Muscle layer of colon (tissue), 2 donors: ENCODE measurements at regions not wholly inside any gene's neighbourhood (a gene's known extent, or its start where the extent isn't known, plus 50 kb on each side); places are given as distances from the start of the nearest gene placed in this dataset.

Experiments
- H3K27ac ChIP-seq: one replicate; pipeline ENCODE4 v1.7.0; 2013; ENCODE audit warnings: low read depth, mild to moderate bottlenecking, low read length, moderate library complexity
- H3K27me3 ChIP-seq, 2 donors: one replicate each; pipeline ENCODE4 v1.7.0; 2013; ENCODE audit warnings: low read length in 2 of 2, mild to moderate bottlenecking in 2 of 2; ENCODE audit not compliant: insufficient read depth in 2 of 2, control insufficient read depth in 1 of 2
- H3K36me3 ChIP-seq: one replicate; pipeline ENCODE4 v1.7.0; 2013; ENCODE audit warnings: mild to moderate bottlenecking, low read length; ENCODE audit not compliant: insufficient read depth
- H3K4me1 ChIP-seq: one replicate; pipeline ENCODE4 v1.7.0; 2013; ENCODE audit warnings: mild to moderate bottlenecking, low read length; ENCODE audit not compliant: insufficient read depth
- H3K4me3 ChIP-seq, 2 donors: one replicate each; pipeline ENCODE4 v1.7.0; 2013; ENCODE audit warnings: low read length in 2 of 2, low read depth in 1 of 2, mild to moderate bottlenecking in 1 of 2, moderate library complexity in 1 of 2
- H3K9ac ChIP-seq: one replicate; pipeline ENCODE4 v1.7.0; 2013; ENCODE audit warnings: low read length
- H3K9me3 ChIP-seq: one replicate; pipeline ENCODE4 v1.7.0; 2013; ENCODE audit warnings: mild to moderate bottlenecking, low read length
- donor health status: abdominal sarcoma.
- donor health status: Adenocarcinoma of cecum.

DNA sequence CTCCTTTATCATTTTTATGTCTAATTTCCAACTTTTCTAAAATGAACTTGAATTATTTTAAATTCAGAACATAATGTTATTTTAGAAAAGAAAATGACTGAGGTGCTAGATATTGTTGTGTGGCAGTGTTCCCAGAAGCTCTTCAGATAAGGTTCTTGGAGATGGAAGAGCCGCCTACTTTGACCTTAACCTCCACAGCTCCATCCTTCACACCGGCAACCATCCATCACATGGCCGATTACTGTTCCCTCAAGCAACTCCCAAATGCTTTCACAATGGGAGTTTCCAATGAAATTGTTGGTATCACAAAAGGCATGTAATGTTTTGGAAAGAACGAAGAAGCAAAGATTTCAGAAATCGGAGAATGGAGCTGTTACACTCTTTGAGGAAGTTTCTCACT lies 193.9 kb upstream of the SALL3 start:
- no peaks in the 10 kb centered on the region for H3K4me1 ChIP-seq
- no peaks in the 10 kb centered on the region for H3K27me3 ChIP-seq
- H3K9me3 ChIP-seq: no peaks in the 10 kb centered on the region
- no peak overlapping the region for H3K9ac ChIP-seq
- H3K4me3 ChIP-seq: no peak overlapping the region
- no peak overlapping the region for H3K27ac ChIP-seq
- no peaks in the 10 kb centered on the region for H3K36me3 ChIP-seq

DNA sequence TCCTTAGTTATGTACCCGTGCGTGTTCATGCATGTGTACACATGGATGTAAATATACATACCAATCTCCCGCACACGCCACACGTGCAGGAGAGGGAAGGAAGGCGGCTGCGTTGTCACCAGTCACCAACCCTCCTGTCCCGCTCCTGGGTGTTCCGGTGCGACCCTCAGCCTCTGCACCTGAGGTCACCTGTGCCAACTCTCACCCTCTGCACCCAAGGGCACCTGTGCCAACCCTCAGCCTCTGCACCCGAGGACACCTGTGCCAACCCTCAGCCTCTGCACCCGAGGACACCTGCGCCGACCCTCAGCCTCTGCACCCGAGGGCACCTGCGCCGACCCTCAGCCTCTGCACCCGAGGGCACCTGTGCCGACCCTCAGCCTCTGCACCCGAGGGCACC lies 192.8 kb upstream of the SALL3 start:
- no peak overlapping the region for H3K27ac ChIP-seq
- H3K4me3 ChIP-seq: no peak overlapping the region
- no peaks in the 10 kb centered on the region for H3K4me1 ChIP-seq
- H3K9ac ChIP-seq: no peak overlapping the region
- no peaks in the 10 kb centered on the region for H3K9me3 ChIP-seq
- H3K27me3 ChIP-seq: no peaks in the 10 kb centered on the region
- no peaks in the 10 kb centered on the region for H3K36me3 ChIP-seq

DNA sequence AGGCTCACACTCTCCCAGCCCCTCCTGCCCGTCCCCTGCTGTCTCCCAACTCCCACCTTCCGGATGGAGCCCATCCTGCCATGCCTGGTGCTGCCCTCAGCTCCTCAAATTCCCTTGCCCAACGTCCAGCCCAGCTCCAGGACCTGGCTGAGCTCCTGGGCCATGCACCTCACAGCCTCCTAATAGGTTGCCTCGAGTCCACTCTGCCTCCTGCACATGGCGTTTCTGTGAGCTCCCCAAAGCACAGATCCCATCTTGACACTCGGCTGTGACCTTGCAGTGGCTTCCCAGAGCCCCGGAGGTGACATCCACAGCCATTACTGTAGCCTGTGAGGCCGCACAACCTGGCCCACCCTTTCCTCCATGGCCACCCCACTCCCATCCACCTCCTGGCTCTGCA lies 191.9 kb upstream of the SALL3 start:
- H3K27me3 ChIP-seq: no peaks in the 10 kb centered on the region
- H3K9me3 ChIP-seq: no peaks in the 10 kb centered on the region
- H3K4me3 ChIP-seq: no peak overlapping the region
- no peaks in the 10 kb centered on the region for H3K36me3 ChIP-seq
- no peak overlapping the region for H3K9ac ChIP-seq
- H3K27ac ChIP-seq: no peak overlapping the region
- H3K4me1 ChIP-seq: no peaks in the 10 kb centered on the region

DNA sequence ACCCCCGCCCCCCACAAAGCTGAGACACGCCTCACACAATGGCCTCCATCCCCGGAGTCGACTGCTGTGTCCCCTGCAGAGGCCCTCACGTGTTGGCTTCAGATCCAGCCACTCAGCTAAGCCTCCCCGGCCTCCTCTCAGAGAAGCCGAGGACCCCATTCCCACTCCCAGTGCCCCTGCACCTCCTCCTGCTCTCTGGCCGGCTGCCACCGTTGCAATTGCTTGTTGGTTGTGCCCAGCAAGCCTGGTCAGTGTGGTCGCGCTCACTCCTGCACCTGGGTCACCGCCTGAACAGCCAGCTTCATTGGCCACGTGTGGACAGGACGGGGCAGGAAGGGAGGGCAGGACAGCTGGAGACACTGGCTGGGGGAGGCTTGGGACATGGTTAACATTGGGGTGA lies 191.5 kb upstream of the SALL3 start:
- Histone ChIP-seq H3K4me1 (no peaks in the 10 kb centered on the region), H3K27me3 (no peaks in the 10 kb centered on the region), H3K4me3 (no peak overlapping the region), H3K27ac (no peak overlapping the region), H3K9ac (no peak overlapping the region), H3K36me3 (no peaks in the 10 kb centered on the region), H3K9me3 (no peaks in the 10 kb centered on the region)

DNA sequence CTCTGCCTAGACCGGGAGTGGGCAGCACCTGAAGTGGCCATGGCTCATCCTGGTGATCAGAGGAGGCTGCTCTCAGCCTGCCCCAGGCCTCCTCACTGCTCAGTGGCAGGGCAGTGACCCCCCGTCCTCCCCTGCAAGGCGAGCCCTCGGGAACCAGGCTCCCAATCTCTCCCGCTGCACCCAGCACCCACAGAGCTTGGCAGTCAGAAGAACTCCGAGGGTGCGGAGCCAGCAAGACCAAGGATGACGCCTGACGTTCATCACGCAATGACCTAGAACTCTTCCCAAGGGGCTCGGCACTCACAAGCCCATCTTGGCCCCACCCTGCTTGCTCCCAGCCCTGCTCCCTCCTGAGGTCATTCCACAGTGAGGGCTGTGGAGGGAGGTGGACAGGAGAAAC lies 189.8 kb upstream of the SALL3 start:
- H3K9ac ChIP-seq: no peak overlapping the region
- no peaks in the 10 kb centered on the region for H3K9me3 ChIP-seq
- H3K4me1 ChIP-seq: no peaks in the 10 kb centered on the region
- H3K36me3 ChIP-seq: no peaks in the 10 kb centered on the region
- H3K27ac ChIP-seq: no peak overlapping the region
- no peaks in the 10 kb centered on the region for H3K27me3 ChIP-seq
- no peak overlapping the region for H3K4me3 ChIP-seq

DNA sequence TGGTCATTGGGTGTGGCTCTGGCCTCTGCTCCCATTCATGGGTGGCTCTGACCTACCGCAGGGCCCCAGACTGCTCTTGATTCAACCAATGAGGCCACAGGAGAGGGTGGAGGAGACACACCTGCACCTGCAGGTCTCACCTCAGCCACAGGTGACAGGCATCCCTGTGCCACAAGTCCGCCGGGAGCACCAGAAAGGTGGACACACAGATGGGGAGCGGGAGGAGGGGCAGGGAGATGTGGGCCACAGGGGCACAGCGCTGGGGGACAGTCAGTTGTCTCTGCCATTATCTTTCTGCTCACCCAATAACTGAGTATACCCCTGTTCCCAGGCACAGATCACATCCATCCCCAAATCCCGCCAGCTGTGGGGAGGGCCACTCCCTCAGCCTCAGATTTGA lies 189.1 kb upstream of the SALL3 start:
- H3K27ac ChIP-seq: no peak overlapping the region
- H3K4me1 ChIP-seq: no peaks in the 10 kb centered on the region
- H3K36me3 ChIP-seq: no peaks in the 10 kb centered on the region
- no peak overlapping the region for H3K4me3 ChIP-seq
- no peaks in the 10 kb centered on the region for H3K27me3 ChIP-seq
- H3K9ac ChIP-seq: no peak overlapping the region
- H3K9me3 ChIP-seq: no peaks in the 10 kb centered on the region

DNA sequence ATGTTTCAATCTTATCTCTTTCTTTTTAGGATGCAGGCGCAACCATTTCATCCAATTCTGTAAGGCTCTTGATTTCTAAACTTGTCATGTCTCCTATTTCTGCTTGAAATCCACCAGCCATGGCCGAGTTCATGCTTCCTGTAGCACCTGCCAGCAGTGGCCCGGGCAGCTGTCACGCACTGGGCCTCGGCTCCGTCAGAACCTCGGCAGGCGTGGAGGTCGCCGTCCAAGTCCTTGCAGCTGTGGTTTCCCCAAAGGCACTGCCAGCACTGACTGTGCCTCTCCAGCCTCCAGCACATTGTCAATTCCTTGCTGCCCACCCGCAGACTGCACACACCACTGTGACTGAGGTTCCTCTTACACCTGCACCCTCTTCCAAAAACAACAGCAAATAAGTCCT lies 188.7 kb upstream of the SALL3 start:
- H3K36me3 ChIP-seq: no peaks in the 10 kb centered on the region
- H3K4me1 ChIP-seq: no peaks in the 10 kb centered on the region
- no peak overlapping the region for H3K4me3 ChIP-seq
- no peak overlapping the region for H3K9ac ChIP-seq
- no peak overlapping the region for H3K27ac ChIP-seq
- no peaks in the 10 kb centered on the region for H3K27me3 ChIP-seq
- H3K9me3 ChIP-seq: no peaks in the 10 kb centered on the region

DNA sequence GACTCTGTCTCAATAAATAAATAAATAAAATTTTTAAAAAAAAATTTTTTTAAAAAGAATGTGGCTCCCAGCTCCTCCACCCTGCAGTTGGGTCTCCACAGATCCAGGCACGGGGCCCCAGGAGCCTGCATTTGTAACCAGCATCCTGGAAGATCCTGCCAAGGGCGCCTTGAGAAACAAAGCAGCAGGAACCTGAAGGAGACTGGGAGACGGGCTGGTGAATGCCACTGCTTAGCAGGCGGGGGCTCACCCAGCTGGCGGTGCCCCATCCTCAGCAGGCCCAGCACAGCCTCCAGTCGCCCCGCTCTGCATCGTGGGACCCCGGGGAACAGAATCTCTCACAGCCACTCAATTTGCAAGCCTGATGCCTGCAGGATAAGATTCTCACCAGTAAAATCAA lies 187.5 kb upstream of the SALL3 start:
- Histone ChIP-seq H3K9ac (no peak overlapping the region), H3K27me3 (no peaks in the 10 kb centered on the region), H3K4me1 (no peaks in the 10 kb centered on the region), H3K4me3 (no peak overlapping the region), H3K36me3 (no peaks in the 10 kb centered on the region), H3K27ac (no peak overlapping the region), H3K9me3 (no peaks in the 10 kb centered on the region)

DNA sequence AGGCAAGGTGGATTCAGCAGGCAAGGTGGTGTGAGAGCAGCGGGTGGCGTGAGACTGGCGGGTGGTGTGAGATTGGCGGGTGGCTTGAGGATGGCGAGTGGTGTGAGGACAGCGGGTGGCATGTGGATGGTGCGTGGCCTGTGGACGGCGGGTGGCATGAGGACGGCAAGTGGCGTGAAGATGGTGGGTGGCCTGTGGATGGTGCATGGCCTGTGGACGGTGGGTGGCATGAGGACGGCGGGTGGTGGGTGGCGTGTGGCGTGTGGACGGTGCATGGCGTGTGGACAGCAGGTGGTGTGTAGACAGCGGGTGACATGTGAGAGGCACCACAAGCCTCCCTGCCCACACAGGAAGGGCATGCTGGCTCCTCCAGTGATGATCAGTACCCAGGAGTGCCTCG lies 186.9 kb upstream of the SALL3 start:
- Histone ChIP-seq H3K9ac (no peak overlapping the region), H3K9me3 (no peaks in the 10 kb centered on the region), H3K27ac (no peak overlapping the region), H3K36me3 (no peaks in the 10 kb centered on the region), H3K4me1 (no peaks in the 10 kb centered on the region), H3K4me3 (no peak overlapping the region), H3K27me3 (no peaks in the 10 kb centered on the region)

DNA sequence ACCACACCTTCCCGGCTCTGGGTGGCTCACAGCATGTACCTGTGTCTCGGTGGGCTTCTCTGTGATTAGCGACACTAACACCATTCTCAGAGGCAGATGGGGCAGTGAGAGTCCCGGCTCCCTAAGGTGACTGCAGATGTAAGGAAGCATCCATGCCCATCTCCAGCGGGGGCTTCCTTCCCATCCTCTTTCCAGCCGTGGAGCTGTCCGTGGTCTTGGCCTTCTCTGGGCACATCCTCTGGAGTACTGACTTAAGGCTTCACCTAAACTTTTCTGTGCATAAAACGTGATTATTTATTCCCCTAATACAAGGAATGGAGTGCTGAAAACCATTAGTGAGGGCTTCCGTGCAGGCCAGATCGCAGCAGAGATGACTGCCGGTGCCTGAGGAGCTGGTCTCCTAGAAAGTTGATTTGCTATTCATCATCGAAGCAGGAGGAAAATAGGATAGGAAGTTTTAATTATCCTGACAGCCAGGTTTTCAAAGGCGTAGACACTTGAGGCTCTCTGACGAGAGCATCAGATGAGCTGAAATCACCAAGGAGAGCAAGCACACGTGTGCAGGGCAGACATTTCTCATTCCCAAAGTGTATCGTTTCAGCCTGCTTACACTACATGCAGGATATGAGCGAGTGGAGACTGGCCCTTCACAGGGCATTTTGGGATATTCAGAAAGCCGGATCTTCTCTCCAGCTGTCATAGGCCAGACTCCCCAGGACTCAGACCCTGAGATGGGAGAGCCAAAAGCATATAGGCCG lies 186.1 kb upstream of the SALL3 start:
- H3K4me3 ChIP-seq: no peak overlapping the region
- no peaks in the 10 kb centered on the region for H3K4me1 ChIP-seq
- H3K36me3 ChIP-seq: no peaks in the 10 kb centered on the region
- no peaks in the 10 kb centered on the region for H3K27me3 ChIP-seq
- H3K27ac ChIP-seq: no peak overlapping the region
- no peak overlapping the region for H3K9ac ChIP-seq
- H3K9me3 ChIP-seq: no peaks in the 10 kb centered on the region

DNA sequence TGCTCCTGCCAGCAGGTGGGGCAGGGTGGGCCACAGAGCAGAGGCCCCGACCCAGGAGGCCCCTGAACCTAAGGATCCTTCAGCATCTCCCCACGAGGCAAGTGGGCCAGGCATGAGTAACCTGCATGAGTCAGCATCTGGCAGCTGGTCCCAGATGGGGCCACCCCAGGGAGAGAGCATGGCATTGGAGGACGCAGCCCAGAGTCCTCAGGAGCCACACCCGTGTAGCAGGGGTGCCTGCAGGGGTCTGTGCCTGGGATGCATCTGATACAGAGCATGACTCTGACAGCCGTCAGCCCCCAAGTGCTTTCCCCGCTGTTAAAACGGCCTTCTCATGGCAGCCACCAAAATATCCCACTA lies 185.6 kb upstream of the SALL3 start:
- Histone ChIP-seq H3K4me1 (no peaks in the 10 kb centered on the region), H3K27ac (no peak overlapping the region), H3K9ac (no peak overlapping the region), H3K4me3 (no peak overlapping the region), H3K9me3 (no peaks in the 10 kb centered on the region), H3K27me3 (no peaks in the 10 kb centered on the region), H3K36me3 (no peaks in the 10 kb centered on the region)

DNA sequence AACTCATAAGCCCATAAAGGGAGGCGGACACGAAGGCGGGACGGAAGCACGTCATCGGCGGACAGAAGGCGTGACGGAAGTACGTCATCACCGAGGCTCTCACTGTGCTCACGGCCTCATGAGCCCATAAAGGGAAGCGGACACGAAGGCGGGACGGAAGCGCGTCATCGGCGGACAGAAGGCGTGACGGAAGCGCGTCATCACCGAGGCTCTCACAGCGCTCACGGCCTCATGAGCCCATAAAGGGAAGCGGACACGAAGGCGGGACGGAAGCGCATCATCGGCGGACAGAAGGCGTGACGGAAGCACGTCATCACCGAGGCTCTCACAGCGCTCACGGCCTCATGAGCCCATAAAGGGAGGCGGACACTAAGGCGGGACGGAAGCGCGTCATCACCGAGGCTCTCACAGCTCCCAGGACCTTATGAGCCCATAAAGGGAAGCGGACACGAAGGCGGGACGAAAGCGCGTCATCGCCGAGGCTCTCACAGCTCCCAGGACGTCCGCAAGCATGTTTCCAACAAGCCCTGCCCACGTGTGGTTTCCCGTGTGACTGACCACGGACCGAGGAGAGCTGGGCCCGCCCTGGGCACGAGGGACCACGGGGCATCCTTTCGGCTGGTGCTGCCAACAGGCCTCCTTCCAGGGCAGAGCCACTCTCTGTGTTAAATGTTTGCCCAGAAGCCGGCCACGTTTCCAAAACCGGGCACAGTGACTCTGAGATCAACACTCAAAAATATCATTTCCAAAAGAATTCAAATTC lies 182.7 kb upstream of the SALL3 start:
- Histone ChIP-seq H3K9ac (no peak overlapping the region), H3K27me3 (no peaks in the 10 kb centered on the region), H3K4me1 (no peaks in the 10 kb centered on the region), H3K36me3 (no peaks in the 10 kb centered on the region), H3K9me3 (no peaks in the 10 kb centered on the region), H3K27ac (no peak overlapping the region), H3K4me3 (no peak overlapping the region)
